Sigmoid colon (tissue), 6 donors: ENCODE measurements at regions not wholly inside any gene's neighbourhood (a gene's known extent, or its start where the extent isn't known, plus 50 kb on each side); places are given as distances from the start of the nearest gene placed in this dataset.

Source experiments
- DNase-seq: peaks from one replicate; pipeline ENCODE4 v3.0.0-alpha.2; 2019
- H3K27ac ChIP-seq, 4 donors: fragments of 200-600 bp; sonication (generic); one replicate each; pipeline ENCODE4 v1.5.1; 2016 to 2019; ENCODE audit warnings: mild to moderate bottlenecking in 1 of 4
- H3K27me3 ChIP-seq, 3 donors: fragments of 200-600 bp; sonication (generic); one replicate each; pipeline ENCODE4 v1.5.1; 2019; ENCODE audit warnings: mild to moderate bottlenecking in 1 of 3
- H3K36me3 ChIP-seq, 4 donors: fragments of 200-600 bp; sonication (generic); one replicate each; pipeline ENCODE4 v1.5.1; 2016 to 2019
- H3K4me1 ChIP-seq, 4 donors: fragments of 200-600 bp; sonication (generic); one replicate each; pipeline ENCODE4 v1.5.1; 2017 to 2019
- H3K4me3 ChIP-seq, 4 donors: fragments of 200-600 bp; sonication (generic); one replicate each; pipeline ENCODE4 v1.5.1; 2017 to 2019; ENCODE audit warnings: mild to moderate bottlenecking in 2 of 4, moderate library complexity in 1 of 4
- H3K9me3 ChIP-seq, 4 donors: fragments of 200-600 bp in 3 of 4; sonication (generic) in 3 of 4; one replicate each; pipeline versions ENCODE4 v1.5.1 to v1.6.1; 2013 to 2019
- CTCF ChIP-seq, 4 experiments: fragments of 450-650 bp in 3 of 4; fragments of 200-600 bp in 1 of 4; IDR thresholded peaks; one replicate each; pipeline ENCODE4 v1.5.1; 2016 to 2019; ENCODE audit warnings: antibody characterized with exemption in 4 of 4, mild to moderate bottlenecking in 3 of 4, moderate library complexity in 2 of 4
- EP300 ChIP-seq, 4 donors: sonication (generic); formaldehyde crosslinking; IDR thresholded peaks; one replicate each; pipeline ENCODE4 v1.6.1; 2017; ENCODE audit warnings: antibody characterized with exemption in 4 of 4
- POLR2A ChIP-seq, 2 donors: fragments of 450-650 bp; IDR thresholded peaks; one replicate each; pipeline ENCODE4 v1.6.1; 2016; ENCODE audit warnings: antibody characterized with exemption in 2 of 2, mild to moderate bottlenecking in 2 of 2, moderate library complexity in 2 of 2
- POLR2AphosphoS5 ChIP-seq, 4 donors: sonication (generic); formaldehyde crosslinking; IDR thresholded peaks; one replicate each; pipeline ENCODE4 v1.6.1; 2017; ENCODE audit warnings: antibody characterized with exemption in 4 of 4
- WGBS, 2 donors: extraction: QIAGEN DNeasy Blood & Tissue Kit; methylation state at CpG; one replicate each; pipeline ENCODE4 v1.1.7; 2013; 5-methylcytosine and 5-hydroxymethylcytosine counted together
- intact Hi-C: fragments of 100-400 bp; cut with DNase I; formaldehyde crosslinking; loops from one replicate; pipeline ENCODE4 v1.15.1; 2023
- donor health status: healthy with polysubstance abuse.
- donor health status: healthy.

- WGBS, 2 donors: 91 to 96% methylated on average over 5 of the region's 5 CpGs
- no peak for DNase-seq
- no peak overlapping the region for H3K4me3 ChIP-seq
- H3K4me1 ChIP-seq: no peaks in the 10 kb centered on the region
- no peaks in the 10 kb centered on the region for H3K36me3 ChIP-seq
- no peaks in the 10 kb centered on the region for H3K9me3 ChIP-seq
- H3K27ac ChIP-seq: no peak overlapping the region
- intact Hi-C loops: no loop called here
- TF ChIP-seq CTCF (IDR thresholded peaks at IDR 0.05): no peak
- no peak for TF ChIP-seq POLR2A (IDR thresholded peaks at IDR 0.05)
- TF ChIP-seq EP300 (IDR thresholded peaks at IDR 0.05): no peak
- no peak for TF ChIP-seq POLR2AphosphoS5 (IDR thresholded peaks at IDR 0.05)
- no peaks in the 10 kb centered on the region for H3K27me3 ChIP-seq
These were observed 123.5 kb downstream of the TTLL2 start for GRCh38 chr6:167448378-167448777.

- 33 to 70% methylated on average over 7 of the region's 7 CpGs for WGBS, 2 donors
- H3K27ac ChIP-seq: no peak overlapping the region
- intact Hi-C loops: no loop called here
- no peak overlapping the region for H3K4me3 ChIP-seq
- no peak for DNase-seq
- no peaks in the 10 kb centered on the region for H3K4me1 ChIP-seq
- H3K9me3 ChIP-seq: no peaks in the 10 kb centered on the region
- TF ChIP-seq POLR2A (IDR thresholded peaks at IDR 0.05) (no peak), CTCF (IDR thresholded peaks at IDR 0.05) (no peak), POLR2AphosphoS5 (IDR thresholded peaks at IDR 0.05) (no peak), EP300 (IDR thresholded peaks at IDR 0.05) (no peak)
- no peaks in the 10 kb centered on the region for H3K36me3 ChIP-seq
- no peaks in the 10 kb centered on the region for H3K27me3 ChIP-seq
These were observed 124.4 kb downstream of the TTLL2 start for GRCh38 chr6:167449094-167449861.

- H3K4me1 ChIP-seq: no peaks in the 10 kb centered on the region
- DNase-seq: no peak
- H3K36me3 ChIP-seq: no peaks in the 10 kb centered on the region
- WGBS, 2 donors: 23 to 66% methylated on average over 6 of the region's 6 CpGs
- H3K27me3 ChIP-seq: no peaks in the 10 kb centered on the region
- H3K4me3 ChIP-seq: no peak overlapping the region
- no peak overlapping the region for H3K27ac ChIP-seq
- no peak for TF ChIP-seq EP300 (IDR thresholded peaks at IDR 0.05)
- no peak for TF ChIP-seq POLR2A (IDR thresholded peaks at IDR 0.05)
- no peak for TF ChIP-seq POLR2AphosphoS5 (IDR thresholded peaks at IDR 0.05)
- TF ChIP-seq CTCF (IDR thresholded peaks at IDR 0.05): no peak
- intact Hi-C loops: no loop called here
- H3K9me3 ChIP-seq: no peaks in the 10 kb centered on the region
These were observed 125.7 kb downstream of the TTLL2 start for GRCh38 chr6:167450626-167451025.

- TF ChIP-seq EP300 (IDR thresholded peaks at IDR 0.05) (no peak), POLR2A (IDR thresholded peaks at IDR 0.05) (no peak), CTCF (IDR thresholded peaks at IDR 0.05) (no peak), POLR2AphosphoS5 (IDR thresholded peaks at IDR 0.05) (no peak)
- no peaks in the 10 kb centered on the region for H3K9me3 ChIP-seq
- no peaks in the 10 kb centered on the region for H3K36me3 ChIP-seq
- H3K27me3 ChIP-seq: no peaks in the 10 kb centered on the region
- no peaks in the 10 kb centered on the region for H3K4me1 ChIP-seq
- 85 to 93% methylated on average over 8 of the region's 8 CpGs for WGBS, 2 donors
- H3K4me3 ChIP-seq: no peak overlapping the region
- DNase-seq: no peak
- intact Hi-C loops: no loop called here
- H3K27ac ChIP-seq: no peak overlapping the region
These were observed 127.6 kb downstream of the TTLL2 start for GRCh38 chr6:167452338-167453081.
